Thymus (tissue), 11 donors: ENCODE measurements at regions not wholly inside any gene's neighbourhood (a gene's known extent, or its start where the extent isn't known, plus 50 kb on each side); places are given as distances from the start of the nearest gene placed in this dataset.

Experiments used
- DNase-seq, 9 donors: peaks; one replicate each; pipeline ENCODE4 v3.0.0-alpha.2; 2013; ENCODE audit warnings: low spot score in 9 of 9, low read depth in 6 of 9, missing footprints in 1 of 9
- H3K27ac ChIP-seq, 2 donors: one replicate each; pipeline ENCODE4 v1.5.1; 2013; ENCODE audit warnings: control low read depth in 1 of 2, low read depth in 1 of 2, low read length in 1 of 2, mild to moderate bottlenecking in 1 of 2, moderate library complexity in 1 of 2
- H3K27me3 ChIP-seq, 2 donors: one replicate each; pipeline ENCODE4 v1.5.1; 2013; ENCODE audit warnings: low read length in 1 of 2; ENCODE audit not compliant: control insufficient read depth in 2 of 2, insufficient read depth in 1 of 2
- H3K36me3 ChIP-seq, 2 donors: one replicate each; pipeline ENCODE4 v1.5.1; 2013; ENCODE audit warnings: low read length in 1 of 2, mild to moderate bottlenecking in 1 of 2, moderate library complexity in 1 of 2; ENCODE audit not compliant: control insufficient read depth in 2 of 2, insufficient read depth in 2 of 2
- H3K4me1 ChIP-seq, 2 donors: one replicate each; pipeline ENCODE4 v1.5.1; 2013; ENCODE audit warnings: low read length in 2 of 2; ENCODE audit not compliant: control insufficient read depth in 2 of 2, insufficient read depth in 2 of 2
- H3K4me3 ChIP-seq, 2 donors: one replicate each; pipeline ENCODE4 v1.5.1; 2013; ENCODE audit warnings: low read length in 2 of 2, control low read depth in 1 of 2, mild to moderate bottlenecking in 1 of 2
- H3K9me3 ChIP-seq, 2 donors: one replicate each; pipeline ENCODE4 v1.5.1; 2013; ENCODE audit warnings: low read length in 1 of 2, mild to moderate bottlenecking in 1 of 2; ENCODE audit not compliant: control insufficient read depth in 2 of 2, insufficient read depth in 1 of 2
- WGBS: extraction: QIAGEN DNeasy Blood & Tissue Kit; methylation state at CpG from one replicate; pipeline ENCODE4 v1.1.7; 2013; 5-methylcytosine and 5-hydroxymethylcytosine counted together
- donor health status: healthy.

- Histone ChIP-seq H3K27ac (no peak overlapping the region), H3K4me1 (no peaks in the 10 kb centered on the region), H3K27me3 (no peaks in the 10 kb centered on the region), H3K36me3 (no peaks in the 10 kb centered on the region), H3K4me3 (no peak overlapping the region), H3K9me3 (no peaks in the 10 kb centered on the region)
- WGBS, result 98% methylated on average over 12 of the region's 12 CpGs
- no peak for DNase-seq
These were observed 334.9 kb downstream of the BRD1 start for GRCh38 chr22:49492741-49493251.

DNA sequence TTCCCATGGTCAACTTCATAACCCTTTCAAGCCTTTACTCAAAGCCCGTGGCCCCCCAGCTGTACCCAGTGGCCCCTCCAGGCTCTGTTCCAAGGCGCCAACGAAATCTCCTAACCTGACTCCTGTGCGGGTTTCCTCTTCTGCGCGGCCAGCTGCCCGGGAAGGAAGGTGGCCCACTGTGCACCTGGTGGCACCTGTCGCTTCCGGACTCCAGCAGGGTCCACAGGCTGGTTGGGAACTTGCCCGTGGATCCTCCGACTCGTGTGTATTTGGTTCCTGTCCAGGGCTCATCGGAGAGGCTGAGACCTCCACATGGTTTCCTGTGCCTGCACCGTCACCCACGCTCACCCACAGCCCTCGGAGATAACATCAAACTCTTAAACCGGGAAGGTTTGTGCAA, 335.4 kb downstream of the BRD1 start:
- 96% methylated on average over 17 of the region's 17 CpGs for WGBS
- H3K27ac ChIP-seq, result no peak overlapping the region
- no peaks in the 10 kb centered on the region for H3K36me3 ChIP-seq
- no peaks in the 10 kb centered on the region for H3K4me1 ChIP-seq
- no peak overlapping the region for H3K4me3 ChIP-seq
- H3K9me3 ChIP-seq, result no peaks in the 10 kb centered on the region
- H3K27me3 ChIP-seq, result no peaks in the 10 kb centered on the region
- DNase-seq, result no peak

GRCh38 chr22:49491726-49492125, 335.9 kb downstream of the BRD1 start:
- no peak for DNase-seq
- Histone ChIP-seq H3K36me3 (no peaks in the 10 kb centered on the region), H3K4me1 (no peaks in the 10 kb centered on the region), H3K4me3 (no peak overlapping the region), H3K27ac (no peak overlapping the region), H3K9me3 (no peaks in the 10 kb centered on the region), H3K27me3 (no peaks in the 10 kb centered on the region)
- WGBS, result 93% methylated on average over 15 of the region's 15 CpGs

- Histone ChIP-seq H3K4me3 (no peak overlapping the region), H3K27me3 (no peaks in the 10 kb centered on the region), H3K9me3 (no peaks in the 10 kb centered on the region), H3K27ac (no peak overlapping the region), H3K36me3 (no peaks in the 10 kb centered on the region), H3K4me1 (no peaks in the 10 kb centered on the region)
- no peak for DNase-seq
- 96% methylated on average over 9 of the region's 9 CpGs for WGBS
These were observed 336.4 kb downstream of the BRD1 start for GRCh38 chr22:49491221-49491635.

- H3K27ac ChIP-seq, result no peak overlapping the region
- no peaks in the 10 kb centered on the region for H3K4me1 ChIP-seq
- 97% methylated on average over 18 of the region's 18 CpGs for WGBS
- DNase-seq, result no peak
- no peaks in the 10 kb centered on the region for H3K9me3 ChIP-seq
- H3K27me3 ChIP-seq, result no peaks in the 10 kb centered on the region
- H3K36me3 ChIP-seq, result no peaks in the 10 kb centered on the region
- no peak overlapping the region for H3K4me3 ChIP-seq
These were observed 337.0 kb downstream of the BRD1 start for GRCh38 chr22:49490692-49491091.

DNA sequence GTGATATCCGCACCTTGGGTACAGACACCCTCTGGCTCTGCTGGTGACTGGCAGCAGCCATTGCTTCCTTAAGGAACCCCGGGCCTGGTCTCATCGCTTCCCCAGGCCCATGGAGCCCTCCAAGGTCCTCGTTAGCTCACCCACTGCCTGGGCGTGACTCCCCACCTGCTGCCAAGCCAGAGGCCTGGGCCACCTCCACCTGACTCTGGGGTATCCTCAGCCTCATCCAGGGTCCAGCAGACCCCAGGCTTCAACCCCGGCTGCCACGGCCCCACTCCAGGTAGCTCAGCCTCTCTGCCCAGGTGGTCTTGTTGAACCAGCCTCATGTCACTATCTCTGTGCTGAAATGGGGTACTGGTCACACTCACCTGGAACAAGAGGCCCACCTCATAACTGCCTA, 337.9 kb downstream of the BRD1 start:
- Histone ChIP-seq H3K4me1 (no peaks in the 10 kb centered on the region), H3K36me3 (no peaks in the 10 kb centered on the region), H3K27me3 (no peaks in the 10 kb centered on the region), H3K4me3 (no peak overlapping the region), H3K27ac (no peak overlapping the region), H3K9me3 (no peaks in the 10 kb centered on the region)
- no peak for DNase-seq
- 98% methylated on average over 7 of the region's 7 CpGs for WGBS

GRCh38 chr22:49488943-49489342, 338.7 kb downstream of the BRD1 start:
- no peak for DNase-seq
- Histone ChIP-seq H3K4me1 (no peaks in the 10 kb centered on the region), H3K27ac (no peak overlapping the region), H3K36me3 (no peaks in the 10 kb centered on the region), H3K9me3 (no peaks in the 10 kb centered on the region), H3K4me3 (no peak overlapping the region), H3K27me3 (no peaks in the 10 kb centered on the region)
- 97% methylated on average over 10 of the region's 10 CpGs for WGBS

GRCh38 chr22:49487950-49488349, 339.7 kb downstream of the BRD1 start:
- no peak for DNase-seq
- Histone ChIP-seq H3K4me3 (no peak overlapping the region), H3K27me3 (no peaks in the 10 kb centered on the region), H3K9me3 (no peaks in the 10 kb centered on the region), H3K27ac (no peak overlapping the region), H3K36me3 (no peaks in the 10 kb centered on the region), H3K4me1 (no peaks in the 10 kb centered on the region)
- 88% methylated on average over 11 of the region's 11 CpGs for WGBS

DNA sequence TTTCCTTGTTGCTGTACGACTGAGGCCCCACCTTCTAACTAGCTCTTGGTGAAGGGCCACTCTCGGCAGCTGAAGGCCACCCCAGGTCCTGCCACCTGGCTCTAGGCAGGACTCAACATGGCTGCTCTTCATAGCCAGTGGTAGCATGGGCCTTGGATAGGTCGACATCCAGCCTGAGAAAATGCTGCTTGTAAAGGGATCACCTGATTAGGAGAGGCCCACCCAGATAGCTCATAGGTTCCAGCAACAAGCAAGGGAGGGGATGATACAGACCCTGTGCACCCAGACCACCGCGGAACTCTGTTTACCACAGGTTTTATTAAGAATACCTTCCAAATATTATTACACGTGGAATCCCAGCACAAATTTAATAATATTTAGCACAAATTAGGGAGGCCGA, 341.4 kb downstream of the BRD1 start:
- Histone ChIP-seq H3K4me1 (no peaks in the 10 kb centered on the region), H3K9me3 (no peaks in the 10 kb centered on the region), H3K4me3 (no peak overlapping the region), H3K36me3 (no peaks in the 10 kb centered on the region), H3K27me3 (peaks cover 0 to 8% of the 10 kb centered on the region in 2 donors), H3K27ac (no peak overlapping the region)
- DNase-seq, result no peak
- WGBS, result 97% methylated on average over 7 of the region's 7 CpGs

DNA sequence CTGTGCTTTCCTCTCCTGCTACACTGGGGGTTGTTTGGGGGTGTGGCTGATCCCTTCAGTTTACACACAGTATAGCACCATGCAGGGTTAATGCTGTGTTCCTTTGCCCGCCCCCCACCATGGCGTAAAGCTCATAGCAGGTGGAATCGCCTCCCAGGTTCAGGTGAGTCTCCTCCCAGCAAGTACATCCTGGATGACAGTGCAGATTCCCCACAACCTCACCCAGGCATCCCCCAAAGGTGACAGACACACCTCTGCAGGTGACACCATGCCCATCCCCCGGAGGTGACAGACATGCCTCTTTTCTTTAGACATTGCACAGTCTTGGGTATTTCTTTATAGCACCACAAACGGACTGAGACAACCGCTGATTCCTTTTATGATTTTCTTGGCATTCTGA, 343.7 kb downstream of the BRD1 start:
- 96% methylated on average over 6 of the region's 6 CpGs for WGBS
- Histone ChIP-seq H3K36me3 (no peaks in the 10 kb centered on the region), H3K27ac (no peak overlapping the region), H3K4me3 (no peak overlapping the region), H3K27me3 (peaks cover 0 to 8% of the 10 kb centered on the region in 2 donors), H3K9me3 (no peaks in the 10 kb centered on the region), H3K4me1 (no peaks in the 10 kb centered on the region)
- DNase-seq, result no peak
